GM12891 (cell line): ENCODE measurements at regions not wholly inside any gene's neighbourhood (a gene's known extent, or its start where the extent isn't known, plus 50 kb on each side); places are given as distances from the start of the nearest gene placed in this dataset.

Experiments
- PAX5 ChIP-seq: IDR thresholded peaks from 2 replicates; pipeline ENCODE4 v1.6.1; 2011; ENCODE audit warnings: low read length, moderate library complexity, mild to moderate bottlenecking; ENCODE audit not compliant: insufficient read depth, severe bottlenecking
- POLR2A ChIP-seq: IDR thresholded peaks from 2 replicates; pipeline ENCODE4 v1.6.1; 2011; ENCODE audit warnings: low read depth, low read length, control low read depth
- POLR2AphosphoS5 ChIP-seq: IDR thresholded peaks from 2 replicates; pipeline ENCODE4 v1.6.1; 2011; ENCODE audit warnings: low read depth, low read length, control low read depth
- POU2F2 ChIP-seq: IDR thresholded peaks from 2 replicates; pipeline ENCODE4 v1.6.1; 2011; ENCODE audit warnings: low read depth, mild to moderate bottlenecking, control low read depth, low read length, moderate library complexity
- SPI1 ChIP-seq: IDR thresholded peaks from 2 replicates; pipeline ENCODE4 v1.6.1; 2011; ENCODE audit warnings: low read depth, low read length, control low read depth
- TAF1 ChIP-seq: IDR thresholded peaks from 2 replicates; pipeline ENCODE4 v1.6.1; 2011; ENCODE audit warnings: low read depth, low read length, control low read depth

DNA sequence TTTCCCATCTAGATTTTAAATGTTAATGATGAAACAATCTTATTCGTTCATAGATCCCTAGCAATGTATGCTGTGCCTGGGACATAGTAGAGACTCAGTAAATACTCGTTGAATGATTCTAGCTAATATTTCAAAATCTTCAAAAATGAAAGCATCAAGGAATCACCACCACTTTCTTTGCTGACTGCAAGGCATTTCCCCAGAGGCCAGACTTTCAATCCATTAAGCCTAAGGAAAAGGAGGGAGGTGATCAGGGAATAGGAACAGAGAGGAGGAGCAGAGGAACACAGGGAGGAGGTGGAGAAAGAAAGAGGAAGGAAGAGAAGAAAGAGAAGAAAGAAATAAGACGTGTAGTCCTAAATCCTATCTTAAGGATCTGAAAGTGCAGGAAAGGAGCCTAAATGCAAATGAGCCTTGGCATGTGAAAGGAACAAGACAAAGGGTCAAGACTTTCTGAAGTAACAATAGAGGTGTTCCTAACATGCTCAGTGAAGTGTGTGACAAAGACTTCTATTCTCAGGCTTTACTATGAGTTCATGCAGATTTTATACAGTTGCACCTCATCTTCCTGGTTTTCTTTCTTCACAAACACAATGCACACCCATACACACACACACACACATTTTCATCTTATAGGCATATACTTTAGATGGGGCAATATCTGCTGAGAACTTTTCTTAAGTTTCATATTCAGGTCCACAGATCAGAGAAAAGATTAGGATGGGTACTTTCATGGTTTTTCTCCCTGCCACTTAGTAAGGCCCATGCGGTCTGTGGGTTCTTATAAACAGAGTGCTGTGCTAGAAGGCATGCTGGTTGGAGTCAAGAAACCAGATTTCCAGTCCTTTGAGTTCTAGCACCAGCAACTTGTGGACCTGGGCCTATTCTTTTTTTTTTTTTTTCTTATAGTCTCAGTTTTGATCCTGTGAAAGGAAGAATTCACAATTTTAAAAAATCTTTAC lies 512.2 kb upstream of the TNC start:
- TF ChIP-seq POLR2A, result no peak
- no peak for TF ChIP-seq TAF1
- no peak for TF ChIP-seq POLR2AphosphoS5
- no peak for TF ChIP-seq SPI1
- TF ChIP-seq POU2F2, result no peak
- no peak for TF ChIP-seq PAX5
